ENCODE measurements at regions not wholly inside any gene's neighbourhood (a gene's known extent, or its start where the extent isn't known, plus 50 kb on each side); places are given as distances from the start of the nearest gene placed in this dataset.
"Not testable (repeated sequence)": the region's sequence is repeated elsewhere in the genome, so short reads cannot be mapped to it uniquely, and the experiment has no call there.

- intact Hi-C loops (cut with micrococcal nuclease) = no loop called here
- H3K27me3 ChIP-seq (ENCODE audit: control insufficient read depth, insufficient read depth, low read length) = no peaks in the 10 kb centered on the region
- no peak overlapping the region for H3K4me3 Mint-ChIP-seq
- WGBS (ENCODE audit: insufficient coverage) = 17% methylated on average over 9 of the region's 14 CpGs
- no peak overlapping the region for H3K4me3 ChIP-seq (ENCODE audit: low read length)
- H3K9me3 ChIP-seq (ENCODE audit: control insufficient read depth, insufficient read depth, low read length) = peaks cover 7% of the 10 kb centered on the region
- H3K27ac ChIP-seq (ENCODE audit: low read length) = no peak overlapping the region
- peaks cover 3 to 17% of the 10 kb centered on the region in 2 donors for H3K9me3 Mint-ChIP-seq
- H3K36me3 ChIP-seq (ENCODE audit: control insufficient read depth, insufficient read depth, low read length) = no peaks in the 10 kb centered on the region
- no peaks in the 10 kb centered on the region for H3K4me1 ChIP-seq (ENCODE audit: control insufficient read depth, insufficient read depth, low read length)
- no peak for TF ChIP-seq CTCF (IDR thresholded peaks at IDR 0.05)
- no peaks in the 10 kb centered on the region for H3K4me1 Mint-ChIP-seq
- H3K36me3 Mint-ChIP-seq = peaks cover 7% of the 10 kb centered on the region
- no peak for ATAC-seq
- peak in 1 of 2 donors; percentile 0 for DNase-seq
- peaks cover 0 to 5% of the 10 kb centered on the region in 2 donors for H3K27me3 Mint-ChIP-seq (ENCODE audit: low read depth in 2 of 2)
- no peak overlapping the region for H3K27ac Mint-ChIP-seq
These were observed 220.6 kb upstream of the ZC4H2 start for GRCh38 chrX:65196758-65197360.

DNA sequence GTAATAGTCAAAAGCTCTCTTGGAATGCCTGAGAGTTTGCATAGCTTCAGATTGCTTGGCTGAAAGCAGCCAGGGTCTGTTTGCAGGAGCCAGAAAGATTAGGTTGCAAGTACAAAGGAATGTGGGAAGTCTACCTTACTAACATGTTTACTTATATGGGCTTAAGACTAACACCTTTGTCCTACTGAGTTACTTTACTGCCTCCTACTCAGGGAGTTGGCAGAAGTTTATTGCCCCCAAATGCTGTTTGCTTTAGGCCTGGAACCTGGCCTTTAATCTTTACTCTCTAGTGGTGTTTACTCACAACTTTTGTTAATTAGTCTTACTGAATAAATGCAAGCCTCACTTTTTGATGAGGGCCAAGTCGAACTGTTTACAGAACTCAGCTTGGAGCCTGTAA, 219.4 kb upstream of the ZC4H2 start:
- Histone ChIP-seq H3K4me1 (ENCODE audit: control insufficient read depth, insufficient read depth, low read length) (no peaks in the 10 kb centered on the region), H3K9me3 (ENCODE audit: control insufficient read depth, insufficient read depth, low read length) (peaks cover 5% of the 10 kb centered on the region), H3K27me3 (ENCODE audit: control insufficient read depth, insufficient read depth, low read length) (no peaks in the 10 kb centered on the region), H3K4me3 (ENCODE audit: low read length) (no peak overlapping the region), H3K27ac (ENCODE audit: low read length) (no peak overlapping the region), H3K36me3 (ENCODE audit: control insufficient read depth, insufficient read depth, low read length) (no peaks in the 10 kb centered on the region)
- WGBS (ENCODE audit: insufficient coverage) = 71% methylated on average over 1 of the region's 1 CpG
- Mint-ChIP-seq H3K27me3 (ENCODE audit: low read depth in 2 of 2) (peaks cover 0 to 5% of the 10 kb centered on the region in 2 donors), H3K4me3 (no peak overlapping the region), H3K4me1 (no peaks in the 10 kb centered on the region), H3K27ac (no peak overlapping the region), H3K9me3 (peaks cover 2 to 13% of the 10 kb centered on the region in 2 donors), H3K36me3 (peaks cover 7% of the 10 kb centered on the region)
- ATAC-seq = no peak
- DNase-seq = no peak
- no peak for TF ChIP-seq CTCF (IDR thresholded peaks at IDR 0.05)
- intact Hi-C loops (cut with micrococcal nuclease) = no loop called here

GRCh38 chrX:65194547-65194946, 218.3 kb upstream of the ZC4H2 start:
- no peak overlapping the region for H3K4me3 ChIP-seq (ENCODE audit: low read length)
- Mint-ChIP-seq H3K4me3 (no peak overlapping the region), H3K9me3 (peaks cover 2 to 13% of the 10 kb centered on the region in 2 donors), H3K36me3 (peaks cover 7% of the 10 kb centered on the region), H3K27ac (no peak overlapping the region), H3K4me1 (no peaks in the 10 kb centered on the region), H3K27me3 (ENCODE audit: low read depth in 2 of 2) (peaks cover 0 to 5% of the 10 kb centered on the region in 2 donors)
- no peak for ATAC-seq
- H3K27ac ChIP-seq (ENCODE audit: low read length) = no peak overlapping the region
- TF ChIP-seq CTCF (IDR thresholded peaks at IDR 0.05) = no peak
- WGBS (ENCODE audit: insufficient coverage) = no CpG with 5 or more reads among the region's 5 CpGs
- H3K36me3 ChIP-seq (ENCODE audit: control insufficient read depth, insufficient read depth, low read length) = no peaks in the 10 kb centered on the region
- intact Hi-C loops (cut with micrococcal nuclease) = no loop called here
- H3K9me3 ChIP-seq (ENCODE audit: control insufficient read depth, insufficient read depth, low read length) = peaks cover 4% of the 10 kb centered on the region
- H3K27me3 ChIP-seq (ENCODE audit: control insufficient read depth, insufficient read depth, low read length) = no peaks in the 10 kb centered on the region
- no peak for DNase-seq
- H3K4me1 ChIP-seq (ENCODE audit: control insufficient read depth, insufficient read depth, low read length) = no peaks in the 10 kb centered on the region

DNA sequence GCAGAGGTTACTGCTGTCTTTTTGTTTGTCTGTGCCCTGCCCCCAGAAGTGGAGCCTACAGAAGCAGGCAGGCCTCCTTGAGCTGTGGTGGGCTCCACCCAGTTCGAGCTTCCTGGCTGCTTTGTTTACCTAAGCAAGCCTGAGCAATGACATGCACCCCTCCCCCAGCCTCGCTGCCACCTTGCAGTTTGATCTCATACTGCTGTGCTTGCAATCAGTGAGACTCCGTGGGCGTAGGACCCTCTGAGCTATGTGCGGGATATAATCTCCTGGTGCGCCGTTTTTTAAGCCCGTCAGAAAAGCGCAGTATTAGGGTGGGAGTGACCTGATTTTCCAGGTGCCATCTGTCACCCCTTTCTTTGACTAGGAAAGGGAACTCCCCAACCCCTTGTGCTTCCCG, 187.1 kb upstream of the ZC4H2 start:
- 92% methylated on average over 6 of the region's 10 CpGs for WGBS (ENCODE audit: insufficient coverage)
- H3K27me3 ChIP-seq (ENCODE audit: control insufficient read depth, insufficient read depth, low read length); intact Hi-C loops (cut with micrococcal nuclease); H3K4me1 Mint-ChIP-seq; H3K36me3 Mint-ChIP-seq; H3K27me3 Mint-ChIP-seq (ENCODE audit: low read depth in 2 of 2); H3K36me3 ChIP-seq (ENCODE audit: control insufficient read depth, insufficient read depth, low read length); H3K4me3 Mint-ChIP-seq; H3K4me3 ChIP-seq (ENCODE audit: low read length); H3K27ac ChIP-seq (ENCODE audit: low read length); H3K9me3 ChIP-seq (ENCODE audit: control insufficient read depth, insufficient read depth, low read length); H3K4me1 ChIP-seq (ENCODE audit: control insufficient read depth, insufficient read depth, low read length); H3K27ac Mint-ChIP-seq; DNase-seq; ATAC-seq: not testable (repeated sequence)
- H3K9me3 Mint-ChIP-seq = peaks cover 5 to 20% of the 10 kb centered on the region in 2 donors
